ENCODE measurements at regions not wholly inside any gene's neighbourhood (a gene's known extent, or its start where the extent isn't known, plus 50 kb on each side); places are given as distances from the start of the nearest gene placed in this dataset.
"Not testable (repeated sequence)": the region's sequence is repeated elsewhere in the genome, so short reads cannot be mapped to it uniquely, and the experiment has no call there.

DNA sequence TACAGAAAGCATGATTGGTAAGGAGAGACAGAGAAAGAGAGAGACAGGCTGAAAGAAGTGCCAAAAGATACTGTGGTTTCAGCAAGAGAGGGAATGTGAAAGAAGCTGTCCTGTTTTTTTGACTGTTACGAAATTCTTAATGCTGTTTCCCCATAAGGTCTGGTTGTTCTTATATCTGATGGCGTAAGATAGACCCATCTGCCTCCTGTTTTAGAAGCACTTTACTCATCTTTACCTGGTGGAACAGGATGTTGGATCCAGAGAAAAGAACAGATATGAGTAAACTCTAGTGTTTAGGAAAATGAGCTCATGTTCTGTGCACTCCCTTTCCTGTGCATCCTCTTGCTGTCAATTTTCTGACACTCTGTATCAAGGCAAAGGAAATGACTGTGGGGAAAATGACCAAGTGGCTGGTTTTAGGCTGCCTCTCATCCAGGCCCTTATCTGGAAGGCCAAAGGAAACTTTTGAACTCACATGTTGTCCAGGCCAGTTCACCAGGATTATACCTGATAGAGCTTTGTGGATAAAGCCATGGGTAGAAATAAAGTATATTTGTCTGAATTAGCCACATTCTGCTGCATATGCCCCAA lies 311.7 kb upstream of the HTR2C start:
- no peak for FAIRE-seq

DNA sequence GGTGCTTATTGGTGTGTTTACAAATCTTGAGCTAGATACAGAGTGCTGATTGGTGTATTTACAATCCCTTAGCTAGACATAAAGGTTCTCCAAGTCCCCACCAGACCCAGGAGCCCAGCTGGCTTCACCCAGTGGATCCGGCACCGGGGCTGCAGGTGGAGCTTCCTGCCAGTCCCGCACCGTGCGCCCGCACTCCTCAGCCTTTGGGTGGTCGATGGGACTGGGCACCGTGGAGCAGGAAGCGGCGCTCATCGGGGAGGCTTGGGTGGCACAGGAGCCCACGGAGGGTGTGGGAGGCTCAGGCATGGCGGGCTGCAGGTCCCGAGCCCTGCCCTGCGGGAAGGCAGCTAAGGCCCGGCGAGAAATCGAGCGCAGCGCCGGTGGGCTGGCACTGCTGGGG lies 313.5 kb upstream of the HTR2C start:
- FAIRE-seq: not testable (repeated sequence)

DNA sequence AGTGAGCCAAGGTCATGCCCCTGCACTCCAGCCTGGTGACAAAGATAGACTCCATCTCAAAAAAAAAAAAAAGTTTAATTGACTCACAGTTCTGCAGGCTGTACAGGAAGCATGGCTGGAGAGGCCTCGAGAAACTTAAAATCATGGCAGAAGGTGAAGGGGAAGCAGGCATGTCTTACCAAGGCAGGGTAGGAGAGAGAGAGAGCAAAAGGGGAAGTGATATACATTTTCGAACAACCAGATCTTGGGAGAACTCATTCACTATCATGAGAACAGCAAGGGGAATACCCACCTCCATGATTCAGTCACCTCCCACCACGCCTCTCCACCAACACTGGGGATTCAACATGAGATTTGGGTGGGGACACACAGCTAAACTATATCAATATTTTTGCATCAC lies 315.2 kb upstream of the HTR2C start:
- no peak for FAIRE-seq

DNA sequence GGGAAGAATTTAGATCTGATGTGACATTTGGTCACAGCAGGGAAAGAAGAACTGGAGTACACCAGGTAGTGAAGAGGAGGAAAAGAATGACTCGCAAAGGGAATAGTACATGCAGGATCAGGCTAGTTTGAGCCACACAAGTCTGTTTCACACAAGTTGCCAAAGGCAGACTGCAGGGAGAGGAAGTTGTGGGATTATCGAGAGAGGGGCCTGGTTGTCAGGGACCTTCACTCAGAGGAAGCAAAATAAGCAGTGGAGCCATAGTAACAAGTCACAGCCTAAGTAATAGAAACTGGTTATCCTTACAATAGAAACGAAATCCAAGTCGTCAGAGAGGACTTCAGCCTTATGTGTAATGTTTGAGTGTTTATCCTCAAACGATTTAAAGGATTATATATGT lies 316.7 kb upstream of the HTR2C start:
- FAIRE-seq: no peak

DNA sequence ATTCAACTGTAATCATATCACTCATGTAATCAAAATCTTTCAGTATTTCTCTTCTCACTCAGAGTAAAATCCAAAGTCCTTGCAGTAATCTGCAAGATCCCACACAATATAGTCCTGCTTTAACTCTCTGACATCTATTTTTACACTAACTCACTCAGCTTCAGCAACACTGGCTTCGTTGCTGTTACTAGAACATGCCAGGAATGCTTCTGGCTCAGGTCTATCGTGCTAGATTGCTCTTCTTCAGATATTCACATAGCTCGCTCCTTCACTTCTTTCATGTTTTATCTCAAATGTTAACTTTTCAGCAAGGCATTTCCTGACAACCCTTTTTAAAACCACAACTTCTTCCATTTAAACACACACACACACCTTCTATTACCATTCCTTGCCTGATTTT lies 331.7 kb upstream of the HTR2C start:
- no peak for FAIRE-seq

DNA sequence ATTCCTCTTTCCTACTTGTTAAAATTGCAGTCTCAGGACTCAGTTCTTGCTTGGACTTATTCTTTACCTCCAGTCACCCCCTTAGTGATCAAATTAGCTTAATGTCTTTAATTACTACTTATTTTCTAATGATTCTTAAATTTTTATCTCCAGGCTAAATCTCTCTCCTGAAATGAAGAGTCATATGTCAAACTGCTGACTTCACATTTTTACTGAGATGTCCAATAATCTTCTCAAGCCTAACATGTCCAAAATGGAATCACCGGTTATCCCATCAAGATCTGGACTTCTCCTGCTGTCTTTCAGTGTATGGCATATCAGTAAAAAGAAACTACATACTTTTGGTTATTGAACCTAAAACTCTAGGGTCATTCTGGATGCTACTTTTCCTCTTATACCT lies 332.3 kb upstream of the HTR2C start:
- no peak for FAIRE-seq

DNA sequence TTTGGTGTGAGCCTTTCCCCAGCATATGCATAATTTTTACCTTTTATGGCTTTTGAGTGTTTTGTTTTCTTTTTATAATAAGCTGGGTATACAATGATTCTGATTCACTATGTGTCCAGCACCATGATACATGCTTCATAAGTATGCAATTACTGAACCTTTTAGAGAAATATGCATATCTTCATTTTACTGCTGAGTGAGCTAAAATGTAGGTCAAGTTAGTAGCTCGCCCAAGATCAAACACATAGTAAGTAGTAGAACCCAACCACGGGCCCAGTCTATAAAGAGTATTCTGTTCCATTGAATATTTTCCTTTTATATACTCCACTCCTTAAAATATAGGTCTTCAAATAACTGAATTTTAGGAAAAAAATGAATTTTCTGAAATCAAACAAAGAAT lies 362.4 kb upstream of the HTR2C start:
- no peak for FAIRE-seq

DNA sequence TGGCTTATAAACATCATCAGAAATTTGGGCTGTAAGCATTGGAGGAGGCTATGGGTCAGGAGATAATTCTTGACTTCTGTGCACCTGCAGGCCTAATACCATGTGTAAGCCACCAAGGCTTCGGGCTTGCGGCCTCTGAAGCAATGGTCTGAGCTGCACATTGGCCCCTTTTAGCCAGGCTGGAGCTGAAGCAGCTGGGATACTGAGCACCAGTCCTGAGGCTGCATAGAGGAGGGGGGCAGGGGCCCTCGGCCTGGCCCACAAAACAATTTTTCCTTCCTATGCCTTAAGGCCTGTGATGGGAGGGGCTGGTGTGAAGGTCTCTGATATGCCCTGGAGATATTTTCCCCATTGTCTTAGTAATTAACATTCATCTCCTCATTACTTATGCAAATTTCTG lies 373.0 kb upstream of the HTR2C start:
- FAIRE-seq: no peak

DNA sequence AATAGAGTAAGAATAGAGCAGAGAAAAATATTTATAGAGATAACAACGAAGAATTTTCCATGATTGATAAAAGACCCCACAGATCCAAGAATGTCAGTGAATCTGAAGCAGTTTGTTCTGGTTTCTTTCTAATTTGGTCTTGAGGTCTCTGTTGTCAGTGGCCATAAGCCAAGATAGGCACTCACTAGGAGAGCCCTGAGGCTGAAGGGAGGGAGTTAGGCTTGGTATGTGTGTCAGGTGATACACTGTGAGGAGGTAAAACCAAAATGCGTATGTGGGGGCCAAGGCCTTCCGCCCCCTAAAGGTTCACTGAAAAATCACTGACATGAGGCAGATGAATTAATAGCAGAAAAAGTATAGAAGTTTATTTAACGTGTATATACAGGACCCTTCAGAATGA lies 382.3 kb upstream of the HTR2C start:
- no peak for FAIRE-seq

DNA sequence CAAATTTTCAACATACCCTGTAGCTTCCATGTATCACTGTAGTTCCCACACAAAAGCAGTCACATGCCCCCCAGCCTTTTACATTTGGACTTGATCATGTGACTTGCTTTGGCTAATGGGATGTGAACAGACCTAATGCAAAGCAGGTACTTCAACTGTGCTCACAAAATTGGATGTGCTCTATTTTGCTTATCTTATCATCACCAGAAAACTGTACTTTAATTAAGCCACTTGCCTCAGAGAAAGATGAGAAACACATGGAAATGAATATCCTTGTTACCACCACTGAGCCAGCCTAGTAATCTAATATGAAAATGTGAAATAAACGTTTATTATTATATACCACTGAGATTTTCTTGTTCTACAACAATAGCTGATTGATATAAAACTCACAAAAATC lies 402.7 kb upstream of the HTR2C start:
- FAIRE-seq: no peak

DNA sequence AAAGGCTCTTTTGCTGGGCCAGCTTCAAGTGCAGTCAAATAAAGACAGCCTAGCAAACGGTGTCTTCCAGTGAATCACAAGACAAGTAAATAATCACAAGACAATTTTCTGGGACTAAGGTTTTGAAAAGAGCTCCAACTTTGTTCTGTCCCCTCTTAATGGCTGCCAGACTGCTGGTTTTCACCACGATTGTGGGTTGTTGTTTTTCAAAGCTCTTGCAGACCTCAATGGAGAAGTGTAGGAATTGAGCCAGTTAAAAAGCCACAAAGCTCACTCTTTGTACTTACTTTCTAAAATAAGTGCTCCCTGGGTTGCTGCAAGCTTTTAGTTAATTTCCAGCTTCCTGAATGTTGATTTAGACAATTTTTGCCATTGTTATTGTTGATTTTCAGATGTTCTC lies 405.8 kb upstream of the HTR2C start:
- no peak for FAIRE-seq

DNA sequence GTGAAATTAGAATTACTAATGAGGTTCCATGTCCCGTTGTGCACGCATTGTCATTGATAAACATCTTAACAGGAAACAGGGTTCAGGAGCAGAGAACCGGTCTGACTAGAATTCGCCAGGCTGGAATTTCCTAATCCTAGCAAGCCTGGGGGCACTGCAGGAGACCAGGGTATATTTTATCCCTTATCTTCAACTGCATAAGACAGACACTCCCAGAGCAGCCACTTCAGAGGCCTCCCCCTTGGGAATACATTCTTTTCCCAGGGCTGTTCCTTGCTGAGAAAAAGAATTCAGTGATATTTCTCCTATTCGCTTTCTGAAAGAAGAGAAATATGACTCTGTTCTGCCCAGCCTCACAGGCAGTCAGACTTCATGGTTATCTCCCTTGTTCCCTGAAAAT lies 416.6 kb upstream of the HTR2C start:
- FAIRE-seq: not testable (repeated sequence)

DNA sequence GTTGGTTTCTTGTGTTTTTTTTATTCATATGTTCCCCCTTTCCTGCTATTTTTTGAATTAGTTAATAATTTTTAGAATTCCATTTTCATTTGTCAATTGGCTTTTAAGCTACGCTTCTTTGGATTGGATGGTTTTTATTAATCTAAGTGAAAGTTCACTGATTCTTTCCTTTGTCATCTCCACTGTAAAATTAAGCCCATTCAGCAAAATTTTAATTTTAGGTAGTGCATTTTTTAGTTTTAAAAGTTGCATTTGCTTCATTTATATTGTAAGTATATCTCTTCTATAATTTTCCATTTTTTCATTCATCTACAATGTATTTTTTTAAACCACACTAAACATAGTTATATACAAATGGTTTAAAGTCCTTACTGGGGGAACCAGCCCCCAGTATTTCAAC lies 417.3 kb upstream of the HTR2C start:
- FAIRE-seq: no peak

DNA sequence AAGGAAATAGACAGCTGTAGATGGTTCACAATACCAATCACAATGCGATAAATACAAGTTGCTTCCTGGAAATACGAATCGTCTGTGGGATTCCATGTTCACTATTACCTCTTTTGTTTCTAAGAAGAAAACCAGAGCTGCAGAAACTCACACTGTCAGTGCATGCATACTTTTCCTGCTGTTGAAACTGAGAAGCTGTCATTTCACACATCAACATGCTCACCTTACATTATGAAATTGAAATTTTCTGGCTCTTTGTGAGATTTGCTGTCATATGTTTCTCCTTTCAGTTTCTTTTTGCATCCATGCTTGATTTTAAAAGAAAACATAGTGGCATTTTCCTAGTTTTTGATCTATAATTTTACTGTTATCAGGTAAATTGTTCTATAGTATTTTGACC lies 418.3 kb upstream of the HTR2C start:
- FAIRE-seq: no peak

DNA sequence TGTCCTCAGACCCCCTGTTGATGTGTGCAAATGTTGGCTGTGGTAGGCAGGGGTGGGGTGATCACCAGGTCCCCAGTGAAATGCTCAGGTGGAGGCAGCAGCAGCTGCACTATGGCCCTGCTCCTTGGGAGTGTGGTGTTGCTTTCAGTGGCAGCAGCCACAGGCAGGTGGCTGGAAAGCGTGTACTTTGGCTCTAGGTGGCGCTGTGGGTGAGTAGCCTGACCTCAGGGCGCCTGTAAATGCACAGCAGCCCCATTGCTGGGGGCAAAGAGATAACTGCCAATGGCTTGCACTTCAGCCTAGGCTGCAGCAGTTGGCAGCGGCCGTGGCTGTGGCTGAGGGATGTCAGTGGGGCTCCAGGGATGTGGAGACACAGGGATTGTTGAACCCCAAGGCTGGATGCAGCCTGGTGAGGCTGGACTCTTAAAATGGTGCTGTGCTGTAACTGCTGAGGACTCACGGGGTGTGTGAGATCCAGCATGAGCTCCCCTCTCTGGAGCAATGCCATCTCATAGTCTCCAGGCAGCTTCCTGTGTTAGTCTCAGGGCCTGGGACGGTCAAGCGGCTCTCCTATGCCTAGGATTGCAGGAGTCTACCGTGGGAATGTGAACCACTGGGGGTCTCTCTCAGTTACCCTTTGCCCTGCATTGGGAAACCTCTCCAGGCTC lies 421.7 kb upstream of the HTR2C start:
- FAIRE-seq: no peak

DNA sequence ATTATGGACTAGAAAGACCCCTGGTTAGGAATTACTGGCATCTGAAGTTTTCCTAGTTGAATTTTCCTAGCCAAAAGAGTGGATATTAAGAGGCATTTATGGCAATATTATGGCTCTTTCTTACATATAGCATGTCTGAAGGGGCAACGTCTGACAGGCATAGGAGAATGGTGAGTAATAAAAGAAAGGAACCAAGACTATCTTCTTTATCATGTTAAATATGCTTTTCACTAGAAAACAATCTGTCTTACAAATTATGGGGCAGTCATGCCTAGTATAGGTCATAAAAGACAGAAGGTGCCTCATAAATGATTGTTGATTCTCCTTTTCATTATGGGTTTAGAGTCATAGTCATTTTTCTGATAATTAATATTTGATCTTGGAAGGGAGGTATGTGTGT lies 431.1 kb upstream of the HTR2C start:
- no peak for FAIRE-seq

DNA sequence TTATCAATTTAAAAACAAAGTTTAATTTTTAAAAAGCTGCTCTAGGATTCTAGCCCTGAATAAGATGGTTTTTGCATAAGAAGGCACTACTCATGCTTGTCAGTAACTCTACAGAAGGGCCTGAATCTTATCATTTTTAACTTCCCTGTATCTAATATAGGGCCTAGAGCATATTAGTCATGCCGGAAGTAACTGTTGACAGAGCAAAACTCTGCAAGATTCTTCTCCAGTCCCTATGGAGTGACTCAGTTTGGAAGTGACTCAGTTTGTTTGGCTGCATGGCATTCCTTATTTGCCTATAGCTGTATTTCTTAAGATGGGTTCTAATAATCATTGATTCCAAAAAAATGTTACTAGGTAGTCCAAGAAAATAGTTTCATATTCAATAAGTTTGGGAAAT lies 431.8 kb upstream of the HTR2C start:
- no peak for FAIRE-seq

DNA sequence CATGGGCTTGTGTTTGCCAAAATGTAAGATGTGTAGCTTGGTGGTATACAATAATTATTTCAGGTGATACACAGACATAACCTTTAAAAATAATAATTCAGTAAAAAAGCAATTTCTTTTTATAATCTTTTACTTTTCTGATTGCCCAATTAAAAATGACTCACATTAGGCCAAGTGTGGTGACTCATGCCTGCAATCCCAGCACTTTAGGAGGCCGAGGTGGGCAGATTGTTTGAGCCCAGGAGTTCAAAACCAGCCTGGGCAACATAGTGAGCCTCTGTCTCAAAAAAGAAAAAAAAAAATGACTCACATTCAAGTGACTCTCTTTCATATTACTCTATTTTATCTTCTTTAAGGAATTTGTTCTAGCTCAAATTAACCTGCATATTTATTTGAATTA lies 449.4 kb upstream of the HTR2C start:
- no peak for FAIRE-seq

DNA sequence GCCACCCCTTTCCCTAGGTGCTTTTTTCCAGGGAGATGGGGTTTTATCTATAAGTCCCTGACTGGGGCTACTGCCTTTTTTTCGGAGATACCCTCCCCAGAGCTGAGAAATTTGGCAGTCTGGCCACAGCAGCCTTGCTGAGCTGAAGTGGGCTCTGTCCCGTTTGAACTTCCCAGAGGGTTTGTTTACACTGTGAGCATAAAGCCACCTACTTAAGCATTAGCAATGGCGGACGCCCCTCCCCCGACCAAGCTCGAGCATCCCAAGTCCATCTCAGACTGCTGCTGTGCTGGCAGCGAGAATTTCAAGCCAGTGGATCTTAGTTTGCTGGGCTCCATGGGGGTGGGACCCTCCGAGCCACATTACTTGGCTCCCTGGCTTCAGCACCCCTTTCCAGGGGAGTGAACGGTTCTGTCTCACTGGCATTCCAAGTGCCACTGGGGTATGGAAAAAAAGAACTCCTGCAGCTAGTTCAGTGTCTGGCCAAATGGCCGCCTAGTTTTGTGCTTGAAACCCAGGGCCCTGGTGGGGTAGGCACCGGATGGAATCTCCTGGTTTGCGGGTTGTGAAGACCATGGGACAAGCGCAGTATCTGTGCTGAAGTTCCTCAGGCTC lies 456.4 kb upstream of the HTR2C start:
- FAIRE-seq: no peak

DNA sequence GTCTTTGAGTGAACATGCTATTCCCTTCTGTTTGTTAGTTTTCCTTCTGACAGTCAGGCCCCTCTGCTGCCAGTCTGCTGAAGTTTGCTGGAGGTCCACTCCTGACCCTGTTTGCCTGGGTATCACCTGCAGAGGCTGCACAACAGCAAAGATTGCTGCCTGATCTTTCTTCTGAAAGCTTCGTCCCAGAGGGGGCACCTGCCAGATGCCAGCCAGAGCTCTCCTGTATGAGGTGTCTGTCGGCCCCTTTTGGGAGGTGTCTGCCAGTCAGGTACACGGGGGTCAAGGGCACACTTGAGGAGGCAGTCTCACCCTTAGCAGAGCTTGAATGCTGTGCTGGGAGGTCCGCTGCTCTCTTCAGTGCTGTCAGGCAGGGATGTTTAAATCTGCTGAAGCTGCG lies 456.9 kb upstream of the HTR2C start:
- FAIRE-seq: no peak

DNA sequence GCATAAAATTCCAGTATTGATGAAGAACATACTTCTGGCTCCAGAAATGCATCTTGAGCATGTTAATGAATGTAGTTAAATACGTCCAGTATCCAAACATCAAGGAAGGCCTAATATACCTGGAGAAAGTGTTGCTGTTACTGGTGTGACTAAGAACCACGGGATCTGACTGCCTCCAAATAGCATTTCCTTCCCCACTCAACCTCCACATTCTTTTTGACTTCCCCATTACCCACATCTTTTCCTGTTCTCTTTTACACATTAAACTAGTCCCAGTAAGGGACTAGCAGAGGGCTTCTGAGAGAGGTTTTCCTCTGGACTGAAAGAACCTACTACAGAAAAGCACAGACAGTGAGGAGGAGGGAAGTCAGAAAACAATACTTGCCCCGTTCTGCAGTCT lies 482.8 kb upstream of the HTR2C start:
- FAIRE-seq: no peak

DNA sequence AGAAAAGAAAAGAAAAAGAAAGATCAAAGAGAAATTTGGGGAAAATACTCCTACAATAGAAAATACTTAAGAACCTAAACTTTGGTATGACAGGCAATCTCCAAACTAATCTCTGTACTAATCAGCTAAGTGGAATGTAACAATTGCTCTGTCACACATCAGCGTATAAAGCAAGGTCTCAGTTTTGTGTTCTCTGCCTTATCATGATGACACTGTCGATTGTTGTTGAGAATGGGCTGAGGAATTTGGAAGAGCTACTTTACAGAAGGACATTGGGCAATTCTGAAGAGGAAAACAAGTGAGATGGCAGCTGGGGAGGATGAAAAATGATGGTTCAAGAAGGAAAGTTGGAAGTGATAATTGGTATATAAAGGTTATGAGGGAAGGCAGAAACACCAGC lies 486.0 kb upstream of the HTR2C start:
- FAIRE-seq: no peak

DNA sequence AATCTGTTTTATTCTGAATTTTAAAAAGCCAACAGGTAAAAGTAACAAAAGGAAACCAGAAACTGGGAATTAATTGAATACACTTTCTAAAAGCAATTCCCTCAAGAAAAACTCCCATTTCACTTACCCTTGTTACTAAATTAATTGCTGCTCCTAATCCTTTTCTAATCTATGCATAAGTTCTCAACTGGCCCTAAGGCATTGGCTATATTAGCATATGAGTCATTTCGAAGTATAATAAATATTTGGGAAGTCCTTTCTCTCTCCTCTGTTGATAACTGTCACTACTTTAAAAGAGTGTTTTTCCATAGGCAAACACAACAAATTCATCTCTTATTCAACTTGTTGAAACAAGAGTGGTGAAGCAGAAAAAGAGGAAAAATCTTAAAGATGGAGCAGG lies 486.5 kb upstream of the HTR2C start:
- no peak for FAIRE-seq

DNA sequence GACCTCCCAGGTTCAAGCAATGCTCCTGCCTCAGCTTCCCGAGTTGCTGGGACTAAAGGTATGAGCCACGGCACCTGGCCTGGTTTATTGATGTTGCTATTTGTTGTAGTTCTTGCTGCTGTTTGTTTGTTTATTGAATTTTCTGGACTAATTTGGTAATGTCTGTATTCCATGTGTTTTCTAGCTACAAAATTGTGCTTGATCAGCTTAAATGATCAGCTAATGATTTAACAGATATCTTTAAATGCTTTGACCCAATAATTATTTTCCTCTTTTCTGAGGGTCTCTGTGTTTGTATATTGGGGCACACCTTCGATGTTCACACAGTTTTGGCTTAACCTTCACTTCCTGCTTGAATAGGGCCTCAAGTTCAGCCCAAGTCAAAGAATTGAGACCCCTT lies 488.1 kb upstream of the HTR2C start:
- FAIRE-seq: no peak

DNA sequence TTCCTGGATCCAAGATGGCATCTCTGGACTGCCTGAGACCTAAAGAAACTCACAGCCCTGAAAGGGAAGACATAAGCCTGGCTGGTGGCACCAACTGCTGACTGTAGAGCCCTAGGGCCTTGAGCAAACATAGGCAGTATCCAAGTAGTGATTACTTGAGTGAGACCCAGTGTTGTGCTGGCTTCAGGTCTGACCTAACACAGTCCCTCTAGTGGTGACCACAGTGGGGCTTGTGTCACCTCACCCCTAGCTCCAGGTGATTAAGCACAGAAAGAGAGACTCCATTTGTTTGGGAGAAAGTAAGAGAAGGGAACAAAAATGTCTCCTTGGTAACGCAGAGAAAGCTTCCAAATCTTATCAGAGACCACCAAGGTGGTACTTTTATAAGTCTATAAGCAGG lies 496.3 kb upstream of the HTR2C start:
- FAIRE-seq: no peak

Data from TTC549 (cell line).